H1 (cell line): ENCODE measurements at regions not wholly inside any gene's neighbourhood (a gene's known extent, or its start where the extent isn't known, plus 50 kb on each side); places are given as distances from the start of the nearest gene placed in this dataset.

Source experiments
- CTCF ChIA-PET: fragments of 300-600 bp; sonication (Branson Sonifier 250); formaldehyde crosslinking; loops from one replicate; lab custom pipeline; 2021; ENCODE audit not compliant: partially characterized antibody; lab: Charles Lee
- POLR2A ChIA-PET: fragments of 300-600 bp; sonication (Branson Sonifier 250); formaldehyde crosslinking; loops from one replicate; lab custom pipeline; 2021; ENCODE audit warnings: inconsistent platforms; ENCODE audit not compliant: partially characterized antibody; lab: Charles Lee
- DNase-seq, 2 experiments: peaks; one replicate each; pipeline versions ENCODE4 v3.0.0 to v3.0.0-alpha.2; 2010 to 2022; ENCODE audit warnings: low spot score in 2 of 2, low read depth in 1 of 2, mixed read lengths in 1 of 2
- FAIRE-seq: peaks from 2 replicates; lab custom pipeline; 2011; peaks lifted over from hg19 to GRCh38; lab: Jason Lieb, UNC
- H2AFZ ChIP-seq: 2 replicates; pipeline ENCODE4 v1.8.1; 2012; ENCODE audit warnings: low read length, inconsistent platforms
- H2AK5ac ChIP-seq: 2 replicates; pipeline ENCODE4 v1.6.1; 2013; ENCODE audit warnings: low read depth, low read length
- H2BK120ac ChIP-seq: replicated peaks from 2 replicates; pipeline ENCODE3; 2013; ENCODE audit warnings: low read depth, low read length, inconsistent platforms
- H2BK12ac ChIP-seq: 2 replicates; pipeline ENCODE4 v1.6.1; 2013; ENCODE audit warnings: low read depth, low read length
- H2BK15ac ChIP-seq: 2 replicates; pipeline ENCODE4 v1.6.1; 2013; ENCODE audit warnings: low read length
- H2BK20ac ChIP-seq: 2 replicates; pipeline ENCODE4 v1.6.1; 2013; ENCODE audit warnings: low read length
- H2BK5ac ChIP-seq: 2 replicates; pipeline ENCODE4 v1.6.1; 2013; ENCODE audit warnings: low read depth, low read length
- H3K14ac ChIP-seq: 2 replicates; pipeline ENCODE4 v1.6.1; 2013; ENCODE audit warnings: inconsistent platforms; ENCODE audit not compliant: insufficient read length
- H3K18ac ChIP-seq: 2 replicates; pipeline ENCODE4 v1.6.1; 2013; ENCODE audit warnings: low read length; ENCODE audit errors: extremely low read depth
- H3K23ac ChIP-seq: 2 replicates; pipeline ENCODE4 v1.6.1; 2013; ENCODE audit warnings: inconsistent platforms; ENCODE audit not compliant: insufficient read length
- H3K23me2 ChIP-seq: 2 replicates; pipeline ENCODE4 v1.6.1; 2013; ENCODE audit warnings: low read depth, low read length
- H3K27ac ChIP-seq: 2 replicates; pipeline ENCODE4 v1.6.1; 2011; ENCODE audit warnings: low read depth, low read length, inconsistent platforms
- H3K27me3 ChIP-seq, 4 experiments: replicated peaks in 1 of 4; 1 replicate in 1 of 4; 2 replicates in 3 of 4; pipeline versions ENCODE4 v1.6.1 to v1.8.1; 2011 to 2013; ENCODE audit warnings: low read length in 3 of 4, mild to moderate bottlenecking in 3 of 4, inconsistent platforms in 2 of 4, mixed read lengths in 2 of 4, moderate library complexity in 1 of 4; ENCODE audit not compliant: control insufficient read depth in 3 of 4, insufficient read depth in 3 of 4; ENCODE audit errors: extremely low read depth in 1 of 4
- H3K36me3 ChIP-seq, 4 experiments: 2 replicates each; pipeline versions ENCODE4 v1.6.1 to v1.8.1; 2011 to 2013; ENCODE audit warnings: mild to moderate bottlenecking in 4 of 4, low read length in 3 of 4, moderate library complexity in 2 of 4, control low read depth in 1 of 4, inconsistent platforms in 1 of 4; ENCODE audit not compliant: insufficient read depth in 4 of 4, control insufficient read depth in 2 of 4
- H3K4ac ChIP-seq: replicated peaks from 2 replicates; pipeline ENCODE3; 2013; ENCODE audit warnings: low read length, low read depth, mixed read lengths, inconsistent platforms; ENCODE audit not compliant: insufficient read length
- H3K4me1 ChIP-seq, 4 experiments: replicated peaks in 1 of 4; 1 replicate in 1 of 4; 2 replicates in 3 of 4; pipeline versions ENCODE4 v1.6.1 to v1.8.1; 2011 to 2013; ENCODE audit warnings: low read length in 3 of 4, inconsistent platforms in 2 of 4, mixed read lengths in 1 of 4; ENCODE audit not compliant: insufficient read depth in 4 of 4, control insufficient read depth in 3 of 4
- H3K4me2 ChIP-seq, 2 experiments: 2 replicates each; pipeline versions ENCODE4 v1.6.1 to v1.8.1; 2011 to 2013; ENCODE audit warnings: low read depth in 2 of 2, low read length in 2 of 2, control low read depth in 1 of 2, inconsistent platforms in 1 of 2, mild to moderate bottlenecking in 1 of 2; ENCODE audit not compliant: insufficient read depth in 1 of 2
- H3K4me3 ChIP-seq, 4 experiments: fragments of 200-600, 300-600 bp in 1 of 4; sonication (generic), shearing (Covaris generic), sonication (Bioruptor Twin) in 1 of 4; 2 replicates each; pipeline versions ENCODE4 v1.5.1 to v1.8.1; 2011 to 2016; ENCODE audit warnings: low read length in 4 of 4, low read depth in 3 of 4, control low read depth in 2 of 4, inconsistent platforms in 2 of 4, mild to moderate bottlenecking in 2 of 4, mixed read lengths in 1 of 4, moderate library complexity in 1 of 4; ENCODE audit not compliant: insufficient read depth in 2 of 4; ENCODE audit errors: extremely low read depth in 1 of 4
- H3K56ac ChIP-seq: replicated peaks from 2 replicates; pipeline ENCODE3; 2013; ENCODE audit warnings: low read depth, mild to moderate bottlenecking, mixed read lengths, low read length, inconsistent platforms; ENCODE audit not compliant: insufficient read length
- H3K79me1 ChIP-seq: 2 replicates; pipeline ENCODE4 v1.6.1; 2013; ENCODE audit warnings: low read depth, low read length, control low read depth
- H3K79me2 ChIP-seq, 2 experiments: 2 replicates each; pipeline versions ENCODE4 v1.6.1 to v1.8.1; 2012 to 2013; ENCODE audit warnings: low read length in 2 of 2, mild to moderate bottlenecking in 2 of 2, inconsistent platforms in 1 of 2; ENCODE audit not compliant: insufficient read depth in 2 of 2, control insufficient read depth in 1 of 2
- H3K9ac ChIP-seq, 4 experiments: replicated peaks in 1 of 4; 1 replicate in 1 of 4; 2 replicates in 3 of 4; pipeline versions ENCODE4 v1.6.1 to v1.8.1; 2011 to 2013; ENCODE audit warnings: low read depth in 3 of 4, low read length in 3 of 4, control low read depth in 2 of 4, mild to moderate bottlenecking in 2 of 4, moderate library complexity in 2 of 4, inconsistent platforms in 1 of 4; ENCODE audit errors: extremely low read depth in 1 of 4
- H3K9me3 ChIP-seq, 2 experiments: 2 replicates each; pipeline versions ENCODE4 v1.6.1 to v1.8.1; 2012 to 2013; ENCODE audit warnings: mild to moderate bottlenecking in 2 of 2, moderate library complexity in 2 of 2, control low read depth in 1 of 2, inconsistent platforms in 1 of 2, low read depth in 1 of 2, low read length in 1 of 2, mixed read lengths in 1 of 2; ENCODE audit not compliant: insufficient read depth in 2 of 2
- H4K20me1 ChIP-seq, 2 experiments: replicated peaks in 1 of 2; 2 replicates each; pipeline versions ENCODE3 to v1.8.1; 2011 to 2013; ENCODE audit warnings: inconsistent platforms in 2 of 2, low read length in 2 of 2, mild to moderate bottlenecking in 1 of 2; ENCODE audit not compliant: insufficient read depth in 2 of 2, control insufficient read depth in 1 of 2
- H4K5ac ChIP-seq: 2 replicates; pipeline ENCODE4 v1.6.1; 2013; ENCODE audit warnings: low read length, low read depth, mixed read lengths, inconsistent platforms; ENCODE audit not compliant: insufficient read length
- H4K8ac ChIP-seq: 2 replicates; pipeline ENCODE4 v1.8.0; 2013; ENCODE audit warnings: mild to moderate bottlenecking, moderate library complexity, low read length, inconsistent platforms; ENCODE audit not compliant: insufficient read depth; ENCODE audit errors: extremely low read depth
- H4K91ac ChIP-seq: replicated peaks from 2 replicates; pipeline ENCODE3; 2013; ENCODE audit warnings: low read length, mixed read lengths, inconsistent platforms; ENCODE audit not compliant: insufficient read length
- WGBS, 2 experiments: shearing (Covaris generic) in 1 of 2; methylation state at CpG; one replicate each; pipeline versions ENCODE4 v1.1.6 to v1.1.7; 2013 to 2015; ENCODE audit warnings: low lambda C conversion rate in 2 of 2, mixed read lengths in 2 of 2, inconsistent platforms in 1 of 2, low coverage in 1 of 2, missing lambda C conversion rate in 1 of 2; ENCODE audit not compliant: insufficient replicate concordance in 2 of 2, insufficient coverage in 1 of 2, insufficient read length in 1 of 2; ENCODE audit errors: extremely low coverage in 1 of 2, missing lambda C conversion rate in 1 of 2; 5-methylcytosine and 5-hydroxymethylcytosine counted together
- TF ChIP-seq, protein P1 (sequence below): IDR thresholded peaks from 2 replicates; pipeline ENCODE4 v1.6.1; 2011; ENCODE audit warnings: low read depth, mild to moderate bottlenecking, low read length; ENCODE audit not compliant: insufficient read depth

DNA sequence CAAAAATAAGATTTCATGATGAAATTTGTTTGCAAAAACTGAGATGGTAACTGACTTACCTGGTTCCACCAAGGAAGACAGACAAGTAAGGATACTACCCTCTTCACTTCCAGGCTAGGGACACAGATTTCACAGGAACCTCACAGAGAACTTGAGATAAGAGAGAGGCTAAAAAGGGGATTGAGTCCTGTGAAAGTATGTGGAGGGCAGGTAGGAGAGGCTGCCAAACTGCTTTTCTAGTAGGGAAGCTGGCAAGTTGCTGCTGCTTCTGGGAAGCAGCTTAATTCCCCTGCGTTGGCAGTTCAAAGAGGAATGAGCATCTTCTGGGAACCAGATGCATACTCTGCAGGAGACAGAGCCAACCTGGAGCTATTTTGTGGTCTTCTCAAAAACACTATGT lies 841.6 kb downstream of the CCSER2 start:
- Histone ChIP-seq H4K20me1 (no peaks in the 10 kb centered on the region), H2BK120ac (no peak overlapping the region), H4K91ac (no peak overlapping the region), H3K27me3 (no peaks in the 10 kb centered on the region), H3K36me3 (no peaks in the 10 kb centered on the region; a peak in 1 of 8 replicates), H4K8ac (no peak overlapping the region), H3K9ac (no peak overlapping the region), H2BK20ac (no peak overlapping the region), H2BK15ac (no peak overlapping the region), H3K79me2 (no peaks in the 10 kb centered on the region), H3K4me2 (no peak overlapping the region), H3K23me2 (no peaks in the 10 kb centered on the region), H3K14ac (no peak overlapping the region), H3K23ac (no peak overlapping the region), H4K5ac (no peak overlapping the region), H3K4me3 (no peak overlapping the region), H3K4me1 (no peaks in the 10 kb centered on the region), H3K18ac (no peak overlapping the region), H2BK12ac (no peak overlapping the region), H3K56ac (no peak overlapping the region), H3K27ac (no peak overlapping the region), H2AK5ac (no peak overlapping the region), H2AFZ (no peak overlapping the region; the same call in 1 of the 2 replicates), H3K9me3 (no peaks in the 10 kb centered on the region), H3K79me1 (no peaks in the 10 kb centered on the region), H2BK5ac (no peak overlapping the region), H3K4ac (no peak overlapping the region)
- WGBS, 2 experiments: 80% methylated on average over 1 of the region's 1 CpG; no CpG with 5 or more reads in 1 of the 2 experiments
- no peak for DNase-seq
- CTCF ChIA-PET: no interaction called here
- POLR2A ChIA-PET: no interaction called here
- FAIRE-seq: no peak
- TF ChIP-seq, protein P1, sequence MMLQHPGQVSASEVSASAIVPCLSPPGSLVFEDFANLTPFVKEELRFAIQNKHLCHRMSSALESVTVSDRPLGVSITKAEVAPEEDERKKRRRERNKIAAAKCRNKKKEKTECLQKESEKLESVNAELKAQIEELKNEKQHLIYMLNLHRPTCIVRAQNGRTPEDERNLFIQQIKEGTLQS: no peak
